ENCODE measurements at regions not wholly inside any gene's neighbourhood (a gene's known extent, or its start where the extent isn't known, plus 50 kb on each side); places are given as distances from the start of the nearest gene placed in this dataset.

DNA sequence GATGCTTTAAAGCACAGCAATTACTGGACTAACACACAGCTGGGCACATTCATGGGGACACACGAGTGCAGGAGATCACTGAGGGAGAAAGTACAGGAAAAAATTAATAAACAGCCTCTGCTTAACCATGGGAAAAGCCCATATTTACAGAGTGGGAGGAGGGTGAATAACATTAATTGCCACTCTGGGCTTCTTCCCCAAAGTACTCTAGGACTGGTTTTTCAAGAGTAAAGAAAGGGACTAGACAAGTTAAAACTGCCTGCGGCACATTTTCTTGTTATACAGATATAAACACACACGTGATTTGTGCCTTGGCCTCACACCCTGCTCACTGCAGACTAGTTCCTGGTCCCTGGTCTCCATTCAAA, 179.7 kb upstream of the TET2 start:
- ATAC-seq: no peak
- H3K27ac ChIP-seq: no peak overlapping the region
- intact Hi-C loops (cut with DNase I): no loop called here
- WGBS, 3 donors: 58 to 64% (median 63%) methylated on average over 3 of the region's 3 CpGs
- TF ChIP-seq, protein P1, sequence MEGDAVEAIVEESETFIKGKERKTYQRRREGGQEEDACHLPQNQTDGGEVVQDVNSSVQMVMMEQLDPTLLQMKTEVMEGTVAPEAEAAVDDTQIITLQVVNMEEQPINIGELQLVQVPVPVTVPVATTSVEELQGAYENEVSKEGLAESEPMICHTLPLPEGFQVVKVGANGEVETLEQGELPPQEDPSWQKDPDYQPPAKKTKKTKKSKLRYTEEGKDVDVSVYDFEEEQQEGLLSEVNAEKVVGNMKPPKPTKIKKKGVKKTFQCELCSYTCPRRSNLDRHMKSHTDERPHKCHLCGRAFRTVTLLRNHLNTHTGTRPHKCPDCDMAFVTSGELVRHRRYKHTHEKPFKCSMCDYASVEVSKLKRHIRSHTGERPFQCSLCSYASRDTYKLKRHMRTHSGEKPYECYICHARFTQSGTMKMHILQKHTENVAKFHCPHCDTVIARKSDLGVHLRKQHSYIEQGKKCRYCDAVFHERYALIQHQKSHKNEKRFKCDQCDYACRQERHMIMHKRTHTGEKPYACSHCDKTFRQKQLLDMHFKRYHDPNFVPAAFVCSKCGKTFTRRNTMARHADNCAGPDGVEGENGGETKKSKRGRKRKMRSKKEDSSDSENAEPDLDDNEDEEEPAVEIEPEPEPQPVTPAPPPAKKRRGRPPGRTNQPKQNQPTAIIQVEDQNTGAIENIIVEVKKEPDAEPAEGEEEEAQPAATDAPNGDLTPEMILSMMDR (IDR thresholded peaks at IDR 0.05): no peak
- H3K4me3 ChIP-seq: no peak overlapping the region
- no peaks in the 10 kb centered on the region for H3K4me1 ChIP-seq
- H3K9me3 ChIP-seq: no peaks in the 10 kb centered on the region
- H3K36me3 ChIP-seq (ENCODE audit: insufficient read depth in 1 of 2, low read depth in 1 of 2): no peaks in the 10 kb centered on the region
- DNase-seq: no peak
- no peaks in the 10 kb centered on the region for H3K27me3 ChIP-seq (ENCODE audit: insufficient read depth in 3 of 3, low read length in 2 of 3)

DNA sequence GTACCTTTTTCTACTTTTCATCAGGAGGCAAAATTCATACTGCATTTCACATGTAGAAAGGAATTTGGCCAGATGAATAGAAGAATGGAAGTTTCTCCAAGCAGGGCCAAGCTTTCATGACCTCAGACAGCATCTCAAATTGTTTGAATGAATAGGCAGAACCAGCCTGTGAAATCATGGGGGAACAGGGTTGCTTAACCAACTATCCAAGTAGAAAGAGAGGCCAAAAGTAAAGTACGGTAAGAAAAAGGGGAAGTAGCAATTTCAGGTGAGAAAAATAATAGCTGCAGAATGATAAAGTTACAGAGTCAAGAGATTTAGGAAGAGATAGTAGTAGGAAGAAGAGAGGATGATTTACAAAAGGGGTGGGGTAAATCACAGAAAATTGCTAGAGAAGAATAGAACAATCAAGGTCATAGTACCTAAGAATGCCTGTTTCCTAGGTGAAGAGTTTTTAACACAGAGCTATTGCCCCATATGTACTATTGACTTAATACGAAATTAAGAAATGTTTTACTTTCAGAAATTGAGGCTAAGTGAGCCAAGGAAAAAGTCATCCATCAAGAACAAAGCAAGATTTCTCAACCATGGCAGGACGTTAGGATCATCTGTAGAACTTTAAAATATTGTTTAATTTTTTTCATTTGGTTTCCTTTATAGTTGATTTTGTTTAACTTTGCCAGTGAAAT, 177.1 kb upstream of the TET2 start:
- Histone ChIP-seq H3K27ac (no peak overlapping the region), H3K4me3 (no peak overlapping the region), H3K9me3 (no peaks in the 10 kb centered on the region), H3K36me3 (ENCODE audit: insufficient read depth in 1 of 2, low read depth in 1 of 2) (no peaks in the 10 kb centered on the region), H3K27me3 (ENCODE audit: insufficient read depth in 3 of 3, low read length in 2 of 3) (no peaks in the 10 kb centered on the region), H3K4me1 (no peaks in the 10 kb centered on the region)
- DNase-seq: no peak
- ATAC-seq: no peak
- TF ChIP-seq, protein P1 (IDR thresholded peaks at IDR 0.05): no peak
- WGBS, 3 donors: 48 to 59% (median 51%) methylated on average over 3 of the region's 3 CpGs
- intact Hi-C loops (cut with DNase I): no loop called here

DNA sequence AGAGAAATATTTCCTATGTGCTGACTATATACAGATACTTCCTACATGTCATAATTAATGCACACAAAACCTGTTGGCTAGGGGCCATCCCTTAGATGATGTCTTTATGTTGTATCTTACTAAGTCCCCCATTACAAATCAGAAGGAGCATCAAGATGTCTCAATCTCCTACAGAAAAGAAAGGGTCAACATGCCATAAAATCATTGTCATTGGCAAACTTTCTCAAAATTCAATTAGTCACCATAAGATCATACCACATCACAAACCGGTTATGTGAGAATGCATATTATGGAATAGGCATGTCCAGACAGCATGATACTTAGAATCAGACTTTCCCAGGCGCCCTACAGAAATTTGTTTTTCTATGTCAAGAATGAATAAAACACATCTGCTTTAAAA, 175.2 kb upstream of the TET2 start:
- Histone ChIP-seq H3K36me3 (ENCODE audit: insufficient read depth in 1 of 2, low read depth in 1 of 2) (no peaks in the 10 kb centered on the region), H3K27ac (no peak overlapping the region), H3K27me3 (ENCODE audit: insufficient read depth in 3 of 3, low read length in 2 of 3) (no peaks in the 10 kb centered on the region), H3K9me3 (no peaks in the 10 kb centered on the region), H3K4me3 (no peak overlapping the region), H3K4me1 (no peaks in the 10 kb centered on the region)
- intact Hi-C loops (cut with DNase I): no loop called here
- 71 to 76% (median 72%) methylated on average over 2 of the region's 2 CpGs for WGBS, 3 donors
- TF ChIP-seq, protein P1 (IDR thresholded peaks at IDR 0.05): no peak
- ATAC-seq (no peak), DNase-seq (no peak)

DNA sequence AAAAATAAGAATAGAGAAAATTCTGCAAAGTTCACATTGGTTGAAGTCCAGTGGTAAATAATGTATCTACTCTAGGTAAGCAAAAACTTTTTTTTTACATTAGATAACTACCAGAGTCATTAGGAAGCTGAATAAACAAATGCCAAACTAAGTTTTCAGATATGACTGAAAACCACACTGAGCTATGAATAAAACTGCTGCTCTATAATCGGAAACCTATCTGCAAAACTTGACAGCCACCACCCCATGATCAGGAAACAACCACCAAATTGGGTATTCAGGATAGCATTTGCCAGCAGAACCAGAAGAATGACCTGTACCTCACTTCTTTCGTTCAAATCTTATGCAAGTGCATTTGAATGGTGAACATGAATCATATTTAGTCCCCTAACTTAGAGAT, 173.0 kb upstream of the TET2 start:
- Histone ChIP-seq H3K27ac (no peak overlapping the region), H3K4me3 (no peak overlapping the region), H3K9me3 (no peaks in the 10 kb centered on the region), H3K4me1 (no peaks in the 10 kb centered on the region), H3K27me3 (ENCODE audit: insufficient read depth in 3 of 3, low read length in 2 of 3) (no peaks in the 10 kb centered on the region), H3K36me3 (ENCODE audit: insufficient read depth in 1 of 2, low read depth in 1 of 2) (no peaks in the 10 kb centered on the region)
- TF ChIP-seq, protein P1 (IDR thresholded peaks at IDR 0.05): no peak
- WGBS, 3 donors: 86 to 94% (median 86%) methylated on average over 2 of the region's 2 CpGs
- intact Hi-C loops (cut with DNase I): no loop called here
- ATAC-seq: no peak
- no peak for DNase-seq

DNA sequence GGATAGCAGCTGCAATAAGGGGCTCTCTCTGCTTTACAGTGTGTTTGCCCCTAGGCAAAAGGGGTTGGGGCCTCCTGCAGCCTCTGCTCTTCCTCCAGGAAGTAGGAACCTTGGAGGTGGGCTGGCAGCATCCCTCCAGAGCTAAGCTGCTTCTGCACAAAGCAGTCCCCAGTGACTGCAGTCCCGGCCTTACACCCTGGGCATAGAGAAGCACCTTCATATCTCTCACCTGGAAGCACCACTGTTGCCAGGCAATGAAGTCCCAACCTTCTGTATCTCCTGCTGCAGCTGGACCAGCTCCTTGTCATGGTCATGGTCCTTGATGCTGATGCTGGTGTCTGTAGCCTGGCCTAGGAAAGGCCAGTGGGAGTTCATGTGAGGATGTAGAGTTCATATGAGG, 171.1 kb upstream of the TET2 start:
- H3K36me3 ChIP-seq (ENCODE audit: insufficient read depth in 1 of 2, low read depth in 1 of 2): no peaks in the 10 kb centered on the region
- no peak overlapping the region for H3K27ac ChIP-seq
- TF ChIP-seq, protein P1 (IDR thresholded peaks at IDR 0.05): no peak
- intact Hi-C loops (cut with DNase I): no loop called here
- no peaks in the 10 kb centered on the region for H3K4me1 ChIP-seq
- H3K4me3 ChIP-seq: no peak overlapping the region
- WGBS, 3 donors: 82 to 95% (median 88%) methylated on average over 1 of the region's 1 CpG
- DNase-seq: no peak
- no peak for ATAC-seq
- H3K9me3 ChIP-seq: no peaks in the 10 kb centered on the region
- no peaks in the 10 kb centered on the region for H3K27me3 ChIP-seq (ENCODE audit: insufficient read depth in 3 of 3, low read length in 2 of 3)

Data from psoas muscle (tissue), 7 donors.